GM23338 (cell line): ENCODE measurements at regions not wholly inside any gene's neighbourhood (a gene's known extent, or its start where the extent isn't known, plus 50 kb on each side); places are given as distances from the start of the nearest gene placed in this dataset.

ENCODE experiments used
- ATAC-seq: fragments of 200-7000 bp; cut with Tn5 transposase; 3 replicates; pipeline ENCODE4 v1.9.1; 2020
- DNase-seq: peaks from one replicate; pipeline ENCODE4 v3.0.0-alpha.2; 2015; ENCODE audit warnings: low spot score
- H2AFZ ChIP-seq: fragments of 200-600 bp; sonication (generic); 2 replicates; pipeline ENCODE4 v1.8.0; 2016; ENCODE audit warnings: antibody characterized with exemption, mild to moderate bottlenecking, moderate library complexity
- H3F3A ChIP-seq: fragments of 200-600 bp; sonication (generic); replicated peaks from 2 replicates; pipeline ENCODE4 v1.8.0; 2017; ENCODE audit warnings: antibody characterized with exemption, mixed run types, low read depth
- H3K27ac ChIP-seq: fragments of 200-600 bp; sonication (generic); 2 replicates; pipeline ENCODE4 v1.6.1; 2016; ENCODE audit warnings: low read depth
- H3K27me3 ChIP-seq: fragments of 200-600 bp; sonication (generic); 2 replicates; pipeline ENCODE4 v1.8.0; 2016; ENCODE audit warnings: mild to moderate bottlenecking, mixed run types, moderate library complexity; ENCODE audit not compliant: insufficient read depth
- H3K36me3 ChIP-seq: fragments of 200-600 bp; sonication (generic); 2 replicates; pipeline ENCODE4 v1.8.0; 2016; ENCODE audit warnings: mild to moderate bottlenecking; ENCODE audit not compliant: insufficient read depth
- H3K4me1 ChIP-seq: fragments of 200-600 bp; sonication (generic); 2 replicates; pipeline ENCODE4 v1.8.0; 2016; ENCODE audit warnings: mild to moderate bottlenecking, moderate library complexity; ENCODE audit not compliant: insufficient read depth
- H3K4me2 ChIP-seq: fragments of 200-600 bp; sonication (generic); 2 replicates; pipeline ENCODE4 v1.7.1; 2017; ENCODE audit warnings: mixed run types
- H3K4me3 ChIP-seq: fragments of 200-600 bp; sonication (generic); 2 replicates; pipeline ENCODE4 v1.6.1; 2016; ENCODE audit warnings: mixed run types
- H3K79me2 ChIP-seq: fragments of 200-600 bp; sonication (generic); replicated peaks from 2 replicates; pipeline ENCODE4 v1.8.0; 2017; ENCODE audit warnings: mild to moderate bottlenecking; ENCODE audit not compliant: insufficient read depth
- H3K9me2 ChIP-seq: fragments of 200-600 bp; sonication (generic); 2 replicates; pipeline ENCODE4 v1.8.0; 2017; ENCODE audit not compliant: insufficient read depth
- H4K20me1 ChIP-seq: fragments of 200-600 bp; sonication (generic); replicated peaks from 2 replicates; pipeline ENCODE4 v1.8.0; 2017; ENCODE audit warnings: mild to moderate bottlenecking; ENCODE audit not compliant: insufficient read depth
- H3K27ac Mint-ChIP-seq: 2 replicates; pipeline ENCODE4 v1.8.0; 2020; ENCODE audit warnings: inconsistent platforms, mild to moderate bottlenecking, moderate library complexity, mixed read lengths
- H3K27me3 Mint-ChIP-seq: 3 replicates; pipeline ENCODE4 v1.8.0; 2022; ENCODE audit warnings: low read depth, mild to moderate bottlenecking, moderate library complexity, mixed read lengths, inconsistent platforms; ENCODE audit not compliant: insufficient read depth, poor library complexity
- H3K36me3 Mint-ChIP-seq: 3 replicates; pipeline ENCODE4 v1.8.0; 2021; ENCODE audit warnings: low read depth, mild to moderate bottlenecking, inconsistent platforms, moderate library complexity, mixed read lengths
- H3K4me1 Mint-ChIP-seq: 3 replicates; pipeline ENCODE4 v1.8.0; 2020; ENCODE audit warnings: mild to moderate bottlenecking, inconsistent platforms, mixed read lengths
- H3K4me3 Mint-ChIP-seq: 3 replicates; pipeline ENCODE4 v1.8.0; 2021; ENCODE audit warnings: moderate library complexity, mild to moderate bottlenecking, inconsistent platforms, mixed read lengths
- H3K9me3 Mint-ChIP-seq: 3 replicates; pipeline ENCODE4 v1.8.0; 2020; ENCODE audit warnings: moderate library complexity, mild to moderate bottlenecking, inconsistent platforms, mixed read lengths
- CREB1 ChIP-seq: fragments of 250-450 bp; sonication (Bioruptor Pico); IDR thresholded peaks from 2 replicates; pipeline ENCODE4 v1.5.0; 2020; ENCODE audit warnings: low read depth, mild to moderate bottlenecking, moderate library complexity
- CTCF ChIP-seq, 2 experiments: fragments of 200-600 bp in 1 of 2; sonication (generic) in 1 of 2; conservative IDR thresholded peaks; 2 replicates each; pipeline versions ENCODE4 v1.5.1 to v1.6.1; 2016 to 2017; ENCODE audit warnings: antibody characterized with exemption in 2 of 2, low read depth in 2 of 2, mild to moderate bottlenecking in 2 of 2, moderate library complexity in 1 of 2
- ETS1 ChIP-seq: IDR thresholded peaks from 2 replicates; pipeline ENCODE4 v1.6.1; 2016; ENCODE audit warnings: antibody characterized with exemption
- EZH2 ChIP-seq: fragments of 200-600 bp; sonication (generic); IDR thresholded peaks from one replicate; pipeline ENCODE4 v1.8.0; 2017; ENCODE audit warnings: antibody characterized with exemption, mild to moderate bottlenecking, low read depth; ENCODE audit not compliant: unreplicated experiment
- EZH2phosphoT487 ChIP-seq: fragments of 200-600 bp; sonication (generic); IDR thresholded peaks from one replicate; pipeline ENCODE4 v1.8.1; 2018; ENCODE audit warnings: antibody characterized with exemption; ENCODE audit not compliant: unreplicated experiment
- JUNB ChIP-seq: IDR thresholded peaks from one replicate; pipeline ENCODE4 v1.6.1; 2016; ENCODE audit warnings: antibody characterized with exemption; ENCODE audit not compliant: unreplicated experiment
- NANOG ChIP-seq: IDR thresholded peaks from 2 replicates; pipeline ENCODE4 v1.6.1; 2016; ENCODE audit warnings: antibody characterized with exemption, borderline replicate concordance
- POLR2AphosphoS5 ChIP-seq: IDR thresholded peaks from 2 replicates; pipeline ENCODE4 v1.6.1; 2016; ENCODE audit warnings: antibody characterized with exemption, low read depth
- REST ChIP-seq: IDR thresholded peaks from one replicate; pipeline ENCODE4 v1.6.1; 2018; ENCODE audit warnings: antibody characterized with exemption; ENCODE audit not compliant: unreplicated experiment
- STAT1 ChIP-seq: IDR thresholded peaks from one replicate; pipeline ENCODE4 v1.6.1; 2016; ENCODE audit warnings: antibody characterized with exemption; ENCODE audit not compliant: unreplicated experiment
- ZNF114 ChIP-seq: fragments of 250-450 bp; sonication (Bioruptor Pico); IDR thresholded peaks from 2 replicates; pipeline ENCODE4 v1.5.0; 2020; ENCODE audit warnings: mild to moderate bottlenecking, moderate library complexity
- ZNF331 ChIP-seq: fragments of 250-450 bp; sonication (Bioruptor Pico); IDR thresholded peaks from 2 replicates; pipeline ENCODE4 v1.5.0; 2020; ENCODE audit warnings: low read depth, mild to moderate bottlenecking, moderate library complexity
- ZNF462 ChIP-seq: fragments of 250-450 bp; sonication (Bioruptor Pico); IDR thresholded peaks from 2 replicates; pipeline ENCODE4 v1.5.0; 2020; ENCODE audit warnings: mild to moderate bottlenecking, moderate library complexity

GRCh38 chr18:61281431-61281830, 51.8 kb upstream of the CDH20 start:
- Mint-ChIP-seq H3K9me3 (peaks cover 20% of the 10 kb centered on the region), H3K36me3 (peaks cover 7% of the 10 kb centered on the region; the same call in 2 of the 3 replicates), H3K27me3 (peaks cover 2% of the 10 kb centered on the region), H3K4me1 (peaks cover 8% of the 10 kb centered on the region), H3K4me3 (no peak overlapping the region), H3K27ac (no peak overlapping the region)
- ATAC-seq (no peak), DNase-seq (no peak)
- TF ChIP-seq ETS1 (no peak), POLR2AphosphoS5 (no peak), NANOG (no peak), ZNF331 (CRISPR knock-in tag) (no peak), CTCF (conservative IDR thresholded peaks at IDR 0.05; ENCODE audit: low read depth in 2 of 2) (no peak), REST (no peak), CREB1 (CRISPR knock-in tag) (no peak), STAT1 (no peak), ZNF462 (no peak), JUNB (no peak), ZNF114 (no peak), EZH2 (no peak), EZH2phosphoT487 (no peak)
- Histone ChIP-seq H3K36me3 (no peaks in the 10 kb centered on the region), H2AFZ (no peak overlapping the region), H3K4me2 (no peak overlapping the region), H4K20me1 (no peaks in the 10 kb centered on the region), H3F3A (no peaks in the 10 kb centered on the region), H3K9me2 (no peaks in the 10 kb centered on the region), H3K27ac (no peak overlapping the region), H3K79me2 (no peaks in the 10 kb centered on the region), H3K27me3 (no peaks in the 10 kb centered on the region), H3K4me3 (no peak overlapping the region), H3K4me1 (peaks cover 8% of the 10 kb centered on the region; the same call in 1 of the 2 replicates)
